IPS DF 6.9 (cell line): ENCODE measurements at regions not wholly inside any gene's neighbourhood (a gene's known extent, or its start where the extent isn't known, plus 50 kb on each side); places are given as distances from the start of the nearest gene placed in this dataset.
"Not testable (repeated sequence)": the region's sequence is repeated elsewhere in the genome, so short reads cannot be mapped to it uniquely, and the experiment has no call there.

Experiments
- DNase-seq: peaks from one replicate; pipeline ENCODE4 v3.0.0-alpha.2; 2013; ENCODE audit warnings: low read depth, low spot score
- H3K27ac ChIP-seq: one replicate; pipeline ENCODE4 v1.5.1; 2013; ENCODE audit warnings: low read length, control low read depth
- H3K27me3 ChIP-seq: 2 replicates; pipeline ENCODE4 v1.6.1; 2013; ENCODE audit warnings: mild to moderate bottlenecking, low read length; ENCODE audit not compliant: control insufficient read depth, insufficient read depth
- H3K36me3 ChIP-seq: 2 replicates; pipeline ENCODE4 v1.6.1; 2013; ENCODE audit warnings: low read length; ENCODE audit not compliant: control insufficient read depth, insufficient read depth
- H3K4me1 ChIP-seq: 2 replicates; pipeline ENCODE4 v1.6.1; 2013; ENCODE audit warnings: low read length; ENCODE audit not compliant: control insufficient read depth, insufficient read depth
- H3K4me3 ChIP-seq: 2 replicates; pipeline ENCODE4 v1.5.1; 2013; ENCODE audit warnings: mild to moderate bottlenecking, low read length
- H3K9me3 ChIP-seq: 2 replicates; pipeline ENCODE4 v1.6.1; 2013; ENCODE audit warnings: low read length, inconsistent platforms; ENCODE audit not compliant: control insufficient read depth, insufficient read depth
- WGBS: extraction: QIAGEN DNeasy Blood & Tissue Kit; methylation state at CpG from one replicate; pipeline ENCODE4 v1.1.7; 2013; ENCODE audit warnings: mixed read lengths, missing lambda C conversion rate; ENCODE audit not compliant: insufficient read length, insufficient coverage; 5-methylcytosine and 5-hydroxymethylcytosine counted together

GRCh38 chr6:27804851-27805250, 107.3 kb downstream of the OR2B2 start:
- whole genome bisulfite sequencing = no CpG with 5 or more reads among the region's 4 CpGs
- no peak overlapping the region for H3K4me3 ChIP-seq
- no peaks in the 10 kb centered on the region for H3K4me1 ChIP-seq
- no peaks in the 10 kb centered on the region for H3K27me3 ChIP-seq
- no peak overlapping the region for H3K27ac ChIP-seq
- H3K9me3 ChIP-seq = no peaks in the 10 kb centered on the region
- H3K36me3 ChIP-seq = no peaks in the 10 kb centered on the region
- DNase-seq = no peak

GRCh38 chr6:27800731-27801373, 111.3 kb downstream of the OR2B2 start:
- no CpG with 5 or more reads among the region's 2 CpGs for WGBS
- DNase-seq = no peak
- H3K4me1 ChIP-seq = no peaks in the 10 kb centered on the region
- H3K4me3 ChIP-seq = no peak overlapping the region
- H3K27me3 ChIP-seq = no peaks in the 10 kb centered on the region
- H3K36me3 ChIP-seq = no peaks in the 10 kb centered on the region
- H3K9me3 ChIP-seq = no peaks in the 10 kb centered on the region
- no peak overlapping the region for H3K27ac ChIP-seq

GRCh38 chr6:27797960-27798359, 114.2 kb downstream of the OR2B2 start:
- Histone ChIP-seq H3K9me3 (no peaks in the 10 kb centered on the region), H3K27me3 (no peaks in the 10 kb centered on the region), H3K4me3 (no peak overlapping the region), H3K4me1 (no peaks in the 10 kb centered on the region), H3K36me3 (no peaks in the 10 kb centered on the region), H3K27ac (no peak overlapping the region)
- no CpG with 5 or more reads among the region's 1 CpG for WGBS
- DNase-seq = no peak

GRCh38 chr6:27796736-27797481, 115.3 kb downstream of the OR2B2 start:
- H3K27me3 ChIP-seq, H3K36me3 ChIP-seq: not testable (repeated sequence)

DNA sequence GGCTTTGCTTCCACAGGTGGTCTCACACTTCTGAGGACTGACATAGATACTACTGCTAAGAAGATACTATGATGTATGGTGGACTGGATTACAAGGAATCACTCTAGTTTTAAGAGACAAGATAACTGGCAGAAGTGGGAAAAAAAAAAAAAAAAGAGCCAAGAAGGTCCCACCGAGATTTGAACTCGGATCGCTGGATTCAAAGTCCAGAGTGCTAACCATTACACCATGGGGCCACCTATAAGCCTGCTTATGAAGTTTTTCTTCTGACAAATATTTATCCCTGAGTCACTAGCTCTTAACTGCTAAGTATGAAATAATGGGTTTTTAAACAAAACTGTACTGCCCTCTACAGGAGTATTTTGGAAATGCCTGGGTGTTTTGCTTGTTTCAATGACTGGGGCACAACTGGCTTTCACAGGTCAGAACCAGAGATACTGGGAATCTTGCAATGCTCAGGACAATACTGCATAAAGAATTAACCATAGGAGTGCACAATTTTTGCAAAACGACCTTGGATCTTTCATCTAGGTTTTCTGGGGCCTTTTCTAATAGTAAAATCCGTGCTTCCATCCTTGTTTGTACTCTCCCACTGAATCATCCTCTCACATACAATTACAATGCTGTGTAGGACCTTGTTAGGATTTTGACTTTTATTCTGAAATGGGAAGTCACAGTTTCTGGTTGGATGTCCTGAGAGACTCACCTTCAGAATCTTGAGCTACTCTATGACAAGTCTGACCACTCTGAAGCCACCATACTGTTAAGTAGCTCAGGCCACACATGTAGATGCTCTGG, 116.3 kb downstream of the OR2B2 start:
- Histone ChIP-seq H3K4me1 (no peaks in the 10 kb centered on the region), H3K27ac (no peak overlapping the region), H3K9me3 (no peaks in the 10 kb centered on the region), H3K36me3 (no peaks in the 10 kb centered on the region), H3K27me3 (no peaks in the 10 kb centered on the region), H3K4me3 (no peak overlapping the region)
- no peak for DNase-seq
- no CpG with 5 or more reads among the region's 5 CpGs for whole genome bisulfite sequencing

More at GRCh38 chr6:27796736-27797481, 115.3 kb downstream of the OR2B2 start:
- H3K4me3 ChIP-seq, H3K27ac ChIP-seq, H3K4me1 ChIP-seq, H3K9me3 ChIP-seq, DNase-seq: not testable (repeated sequence)
- WGBS = no CpG with 5 or more reads among the region's 8 CpGs

DNA sequence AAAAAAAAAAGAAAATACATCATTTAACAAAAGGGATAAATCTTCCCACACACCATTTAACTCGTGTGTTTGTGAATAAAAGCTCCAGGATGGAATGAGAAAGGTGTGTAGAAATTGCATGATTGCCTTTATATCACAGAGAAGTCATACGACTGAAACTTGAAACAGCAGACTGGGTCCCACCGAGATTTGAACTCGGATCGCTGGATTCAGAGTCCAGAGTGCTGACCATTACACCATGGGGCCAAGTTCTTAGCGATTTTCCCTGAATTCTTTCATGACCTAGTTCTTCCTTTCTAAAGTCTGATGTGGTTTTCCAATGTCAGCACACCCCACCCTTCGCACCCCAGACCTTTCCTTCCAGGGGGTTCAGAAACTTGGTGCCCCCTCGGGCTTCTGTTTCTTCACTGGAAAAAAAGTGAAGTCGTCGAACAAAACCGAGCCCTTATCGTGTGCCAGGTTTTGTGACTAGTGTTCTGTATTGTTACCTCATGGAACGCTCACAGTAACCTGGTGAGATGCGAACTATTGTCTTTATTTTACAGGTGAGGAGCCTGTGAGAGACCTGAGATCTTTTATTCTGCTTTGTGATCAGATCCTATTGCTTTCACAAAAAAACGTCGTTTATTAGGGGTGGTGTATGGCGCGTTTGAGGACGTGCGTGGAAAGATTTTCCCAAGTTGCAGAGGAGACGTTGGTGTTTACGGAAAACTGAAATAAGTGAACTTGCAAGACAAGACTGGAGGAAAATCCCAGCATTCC, 120.8 kb downstream of the OR2B2 start:
- H3K36me3 ChIP-seq = no peaks in the 10 kb centered on the region
- H3K4me1 ChIP-seq = no peaks in the 10 kb centered on the region
- H3K9me3 ChIP-seq = no peaks in the 10 kb centered on the region
- H3K27me3 ChIP-seq = no peaks in the 10 kb centered on the region
- no CpG with 5 or more reads among the region's 22 CpGs for WGBS
- no peak for DNase-seq
- no peak overlapping the region for H3K27ac ChIP-seq
- H3K4me3 ChIP-seq = peak overlapping the region; percentile 97

GRCh38 chr6:27788376-27788775, 123.8 kb downstream of the OR2B2 start:
- no CpG with 5 or more reads among the region's 17 CpGs for WGBS
- DNase-seq, H3K27ac ChIP-seq, H3K4me3 ChIP-seq, H3K4me1 ChIP-seq, H3K9me3 ChIP-seq, H3K27me3 ChIP-seq, H3K36me3 ChIP-seq: not testable (repeated sequence)

DNA sequence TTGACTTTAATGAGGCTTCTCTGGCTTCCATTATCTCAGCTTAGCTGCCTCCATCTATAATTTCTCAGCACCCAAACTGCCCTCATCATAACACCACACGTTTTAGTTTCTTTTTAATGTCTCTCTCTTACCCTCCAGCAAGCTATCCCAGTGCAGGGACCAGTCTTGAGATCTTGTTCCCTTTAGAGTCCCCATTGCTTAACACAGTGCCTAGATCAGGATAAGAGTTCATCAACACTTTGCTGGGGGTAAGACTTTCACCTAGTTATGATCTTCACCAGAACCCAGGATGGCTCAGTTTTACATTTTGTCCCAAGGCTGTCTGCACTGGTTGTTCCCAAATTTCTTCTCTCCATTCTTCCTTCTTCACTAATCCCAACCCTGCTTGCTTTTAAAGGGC, 126.1 kb downstream of the OR2B2 start:
- H3K9me3 ChIP-seq = no peaks in the 10 kb centered on the region
- no peaks in the 10 kb centered on the region for H3K36me3 ChIP-seq
- no peak for DNase-seq
- H3K27ac ChIP-seq = no peak overlapping the region
- H3K4me3 ChIP-seq = no peak overlapping the region
- whole genome bisulfite sequencing = no CpG with 5 or more reads among the region's 1 CpG
- no peaks in the 10 kb centered on the region for H3K4me1 ChIP-seq
- H3K27me3 ChIP-seq = no peaks in the 10 kb centered on the region

DNA sequence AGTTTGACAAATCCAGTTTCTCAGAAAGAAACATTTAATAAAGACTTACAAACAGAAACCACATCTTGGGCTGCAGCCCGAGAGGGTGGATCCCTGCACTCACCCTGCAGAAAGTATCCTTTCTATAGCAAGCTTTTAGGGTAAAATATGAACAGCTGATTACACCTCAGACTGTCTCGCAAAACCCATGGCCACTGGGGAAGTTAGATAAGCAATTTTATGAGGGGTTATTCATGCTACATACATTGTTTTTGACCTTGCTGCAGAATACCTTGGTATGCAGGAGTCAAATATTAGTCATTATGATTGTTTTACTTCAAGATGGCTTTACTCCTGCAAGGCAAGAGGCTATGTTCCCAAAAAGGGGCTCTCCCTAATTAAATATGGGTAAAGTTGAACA, 126.9 kb downstream of the OR2B2 start:
- no CpG with 5 or more reads among the region's 2 CpGs for WGBS
- Histone ChIP-seq H3K36me3 (no peaks in the 10 kb centered on the region), H3K4me1 (no peaks in the 10 kb centered on the region), H3K27me3 (no peaks in the 10 kb centered on the region), H3K9me3 (no peaks in the 10 kb centered on the region), H3K27ac (no peak overlapping the region), H3K4me3 (no peak overlapping the region)
- no peak for DNase-seq

- no peaks in the 10 kb centered on the region for H3K9me3 ChIP-seq
- no peak for DNase-seq
- H3K27ac ChIP-seq = no peak overlapping the region
- no peaks in the 10 kb centered on the region for H3K36me3 ChIP-seq
- no peak overlapping the region for H3K4me3 ChIP-seq
- WGBS = no CpG with 5 or more reads among the region's 2 CpGs
- H3K4me1 ChIP-seq = no peaks in the 10 kb centered on the region
- no peaks in the 10 kb centered on the region for H3K27me3 ChIP-seq
Measured at GRCh38 chr6:27782748-27783147, 129.4 kb downstream of the OR2B2 start.
